ENCODE measurements at regions not wholly inside any gene's neighbourhood (a gene's known extent, or its start where the extent isn't known, plus 50 kb on each side); places are given as distances from the start of the nearest gene placed in this dataset.
A peak's percentile ranks its signal among the peaks of the same experiment; 100 is the strongest.

GRCh38 chr6:40816601-40817000 is 222.4 kb downstream of the UNC5CL start:
- TF ChIP-seq, protein P1, sequence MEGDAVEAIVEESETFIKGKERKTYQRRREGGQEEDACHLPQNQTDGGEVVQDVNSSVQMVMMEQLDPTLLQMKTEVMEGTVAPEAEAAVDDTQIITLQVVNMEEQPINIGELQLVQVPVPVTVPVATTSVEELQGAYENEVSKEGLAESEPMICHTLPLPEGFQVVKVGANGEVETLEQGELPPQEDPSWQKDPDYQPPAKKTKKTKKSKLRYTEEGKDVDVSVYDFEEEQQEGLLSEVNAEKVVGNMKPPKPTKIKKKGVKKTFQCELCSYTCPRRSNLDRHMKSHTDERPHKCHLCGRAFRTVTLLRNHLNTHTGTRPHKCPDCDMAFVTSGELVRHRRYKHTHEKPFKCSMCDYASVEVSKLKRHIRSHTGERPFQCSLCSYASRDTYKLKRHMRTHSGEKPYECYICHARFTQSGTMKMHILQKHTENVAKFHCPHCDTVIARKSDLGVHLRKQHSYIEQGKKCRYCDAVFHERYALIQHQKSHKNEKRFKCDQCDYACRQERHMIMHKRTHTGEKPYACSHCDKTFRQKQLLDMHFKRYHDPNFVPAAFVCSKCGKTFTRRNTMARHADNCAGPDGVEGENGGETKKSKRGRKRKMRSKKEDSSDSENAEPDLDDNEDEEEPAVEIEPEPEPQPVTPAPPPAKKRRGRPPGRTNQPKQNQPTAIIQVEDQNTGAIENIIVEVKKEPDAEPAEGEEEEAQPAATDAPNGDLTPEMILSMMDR (IDR thresholded peaks at IDR 0.05; ENCODE audit: insufficient read depth, low read length, poor library complexity, severe bottlenecking), result no peak
- Histone ChIP-seq H3K27me3 (ENCODE audit: control insufficient read depth, insufficient read depth, low read length) (no peaks in the 10 kb centered on the region), H3K36me3 (ENCODE audit: control insufficient read depth, insufficient read depth, low read length) (no peaks in the 10 kb centered on the region), H3K4me3 (ENCODE audit: low read depth, low read length) (no peak overlapping the region)
- DNase-seq (ENCODE audit: low read depth), result no peak

DNA sequence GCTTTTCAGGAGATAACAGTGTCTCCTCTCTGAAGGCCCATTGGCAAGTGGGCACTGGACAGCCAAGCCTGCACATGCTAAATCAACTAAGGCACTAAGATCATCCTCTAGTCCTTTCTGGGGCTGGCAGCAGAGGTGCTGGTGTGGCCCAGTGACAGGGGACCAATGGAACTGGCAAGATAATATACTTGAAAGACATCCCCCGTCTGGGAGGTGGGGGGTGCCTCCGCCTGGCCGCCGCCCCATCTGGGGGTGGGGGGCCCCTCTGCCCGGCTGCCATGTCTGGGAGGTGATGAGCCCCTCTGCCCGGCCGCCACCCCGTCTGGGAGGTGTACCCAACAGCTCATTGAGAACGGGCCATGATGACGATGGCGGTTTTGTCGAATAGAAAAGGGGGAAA is 223.3 kb downstream of the UNC5CL start:
- TF ChIP-seq, protein P1 (IDR thresholded peaks at IDR 0.05; ENCODE audit: insufficient read depth, low read length, poor library complexity, severe bottlenecking), result no peak
- H3K4me3 ChIP-seq (ENCODE audit: low read depth, low read length), result no peak overlapping the region
- H3K27me3 ChIP-seq (ENCODE audit: control insufficient read depth, insufficient read depth, low read length), result no peaks in the 10 kb centered on the region
- no peaks in the 10 kb centered on the region for H3K36me3 ChIP-seq (ENCODE audit: control insufficient read depth, insufficient read depth, low read length)
- no peak for DNase-seq (ENCODE audit: low read depth)

DNA sequence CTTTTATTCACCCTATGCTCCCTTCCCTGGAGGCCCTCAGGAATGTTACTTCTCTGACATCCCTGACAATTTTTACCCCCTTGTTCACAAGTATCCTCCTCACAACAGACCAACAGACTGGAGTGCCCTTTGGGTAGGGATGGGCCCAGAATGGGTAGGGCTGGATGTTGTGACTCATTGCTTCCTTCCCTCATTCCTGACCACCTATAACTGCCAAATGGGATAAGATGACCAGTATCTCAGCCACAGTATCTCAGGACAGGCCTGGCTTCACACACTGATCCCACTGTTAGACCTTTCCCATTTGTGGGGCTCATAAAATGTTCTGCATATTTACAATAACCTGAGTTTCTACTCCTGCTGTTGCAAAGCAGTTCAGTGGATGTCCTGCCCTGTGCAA is 223.0 kb upstream of the LRFN2 start:
- DNase-seq (ENCODE audit: low read depth), result no peak
- H3K4me3 ChIP-seq (ENCODE audit: low read depth, low read length), result no peak overlapping the region
- TF ChIP-seq, protein P1 (IDR thresholded peaks at IDR 0.05; ENCODE audit: insufficient read depth, low read length, poor library complexity, severe bottlenecking), result no peak
- no peaks in the 10 kb centered on the region for H3K27me3 ChIP-seq (ENCODE audit: control insufficient read depth, insufficient read depth, low read length)
- H3K36me3 ChIP-seq (ENCODE audit: control insufficient read depth, insufficient read depth, low read length), result no peaks in the 10 kb centered on the region

- TF ChIP-seq, protein P1 (IDR thresholded peaks at IDR 0.05; ENCODE audit: insufficient read depth, low read length, poor library complexity, severe bottlenecking), result no peak
- DNase-seq (ENCODE audit: low read depth), result no peak
- Histone ChIP-seq H3K36me3 (ENCODE audit: control insufficient read depth, insufficient read depth, low read length) (no peaks in the 10 kb centered on the region), H3K27me3 (ENCODE audit: control insufficient read depth, insufficient read depth, low read length) (no peaks in the 10 kb centered on the region), H3K4me3 (ENCODE audit: low read depth, low read length) (no peak overlapping the region)
Observed at GRCh38 chr6:40809627-40810026, 222.5 kb upstream of the LRFN2 start.

DNA sequence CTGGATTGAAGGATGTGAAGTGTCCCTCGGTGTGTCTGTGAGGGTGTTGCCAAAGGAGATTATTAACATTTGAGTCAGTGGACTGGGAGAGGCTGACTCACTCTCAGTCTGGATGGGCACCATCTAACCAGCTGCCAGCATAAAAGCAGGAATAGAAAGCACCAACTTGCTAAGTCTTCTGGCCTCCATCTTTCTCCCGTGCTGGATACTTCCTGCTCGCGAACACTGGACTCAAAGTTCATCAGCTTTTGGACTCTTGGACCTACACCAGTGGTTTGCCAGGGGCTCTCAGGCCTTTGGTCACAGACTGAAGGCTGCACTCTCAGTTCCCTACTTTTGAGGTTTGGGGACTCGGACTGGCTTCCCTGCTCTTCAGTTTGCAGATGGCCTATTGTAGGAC is 220.3 kb upstream of the LRFN2 start:
- DNase-seq (ENCODE audit: low read depth), result peak; percentile 43
- TF ChIP-seq, protein P1 (IDR thresholded peaks at IDR 0.05; ENCODE audit: insufficient read depth, low read length, poor library complexity, severe bottlenecking), result no peak
- no peaks in the 10 kb centered on the region for H3K27me3 ChIP-seq (ENCODE audit: control insufficient read depth, insufficient read depth, low read length)
- no peaks in the 10 kb centered on the region for H3K36me3 ChIP-seq (ENCODE audit: control insufficient read depth, insufficient read depth, low read length)
- no peak overlapping the region for H3K4me3 ChIP-seq (ENCODE audit: low read depth, low read length)

- H3K4me3 ChIP-seq (ENCODE audit: low read depth, low read length), result no peak overlapping the region
- H3K27me3 ChIP-seq (ENCODE audit: control insufficient read depth, insufficient read depth, low read length), result no peaks in the 10 kb centered on the region
- DNase-seq (ENCODE audit: low read depth), result no peak
- TF ChIP-seq, protein P1 (IDR thresholded peaks at IDR 0.05; ENCODE audit: insufficient read depth, low read length, poor library complexity, severe bottlenecking), result no peak
- H3K36me3 ChIP-seq (ENCODE audit: control insufficient read depth, insufficient read depth, low read length), result no peaks in the 10 kb centered on the region
Observed at GRCh38 chr6:40806256-40806864, 219.2 kb upstream of the LRFN2 start.

Measured in kidney epithelial cell (primary cell).